SH-SY5Y (cell line): ENCODE measurements at regions not wholly inside any gene's neighbourhood (a gene's known extent, or its start where the extent isn't known, plus 50 kb on each side); places are given as distances from the start of the nearest gene placed in this dataset.

ENCODE experiments used
- GATA2 ChIP-seq: IDR thresholded peaks from 2 replicates; pipeline ENCODE4 v1.6.1; 2011; ENCODE audit warnings: mild to moderate bottlenecking, low read depth, low read length
- GATA3 ChIP-seq: IDR thresholded peaks from 2 replicates; pipeline ENCODE4 v1.6.1; 2011; ENCODE audit warnings: low read depth, mild to moderate bottlenecking, low read length, moderate library complexity

DNA sequence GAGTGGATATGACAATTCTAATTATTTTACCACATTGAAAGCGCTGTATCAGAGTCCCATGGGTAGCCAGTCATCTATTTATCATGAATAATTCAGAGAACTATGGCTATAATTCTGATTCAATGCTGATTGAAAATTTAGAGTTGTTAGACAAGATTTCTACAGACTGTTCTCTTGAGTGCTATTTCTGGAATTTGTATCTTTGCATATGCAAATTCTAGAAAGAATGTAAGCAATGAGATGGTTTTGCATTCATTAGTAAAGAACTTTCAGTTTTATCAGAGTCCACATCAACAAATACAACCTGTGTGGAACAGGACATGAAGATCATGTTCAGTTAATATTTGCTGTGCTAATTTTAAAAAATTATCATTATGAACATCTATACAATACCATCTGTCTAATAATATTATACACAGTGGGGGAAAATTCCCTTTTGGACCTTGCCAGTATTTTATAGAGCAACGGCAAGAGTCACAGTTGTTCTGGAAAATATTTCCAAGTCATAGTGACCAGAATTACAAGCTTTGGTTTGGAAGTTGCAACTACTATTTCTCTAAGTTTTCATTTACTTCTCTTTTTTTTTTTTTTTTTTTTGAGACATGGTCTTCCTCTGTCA is 372.7 kb upstream of the PTGER4 start:
- TF ChIP-seq GATA3 (no peak), GATA2 (no peak)
